ENCODE measurements at regions not wholly inside any gene's neighbourhood (a gene's known extent, or its start where the extent isn't known, plus 50 kb on each side); places are given as distances from the start of the nearest gene placed in this dataset.

- TF ChIP-seq CTCF (optimal IDR thresholded peaks at IDR 0.05 in 1 of 3, IDR thresholded peaks at IDR 0.05 in 1 of 3, conservative IDR thresholded peaks at IDR 0.05 in 1 of 3; ENCODE audit: extremely low read depth in 1 of 3, insufficient read depth in 2 of 3, low read length in 3 of 3) = no peak
- no peak for TF ChIP-seq EZH2 (IDR thresholded peaks at IDR 0.05; ENCODE audit: low read length)
Observed at GRCh38 chr6:119677384-119677783, 327.8 kb upstream of the MAN1A1 start.

Measured in keratinocyte (primary cell).